ENCODE measurements at regions not wholly inside any gene's neighbourhood (a gene's known extent, or its start where the extent isn't known, plus 50 kb on each side); places are given as distances from the start of the nearest gene placed in this dataset.

- DNase-seq (ENCODE audit: low read depth) = no peak
Measured at GRCh38 chr5:173557123-173557903, 59.1 kb downstream of the BOD1 start.

DNA sequence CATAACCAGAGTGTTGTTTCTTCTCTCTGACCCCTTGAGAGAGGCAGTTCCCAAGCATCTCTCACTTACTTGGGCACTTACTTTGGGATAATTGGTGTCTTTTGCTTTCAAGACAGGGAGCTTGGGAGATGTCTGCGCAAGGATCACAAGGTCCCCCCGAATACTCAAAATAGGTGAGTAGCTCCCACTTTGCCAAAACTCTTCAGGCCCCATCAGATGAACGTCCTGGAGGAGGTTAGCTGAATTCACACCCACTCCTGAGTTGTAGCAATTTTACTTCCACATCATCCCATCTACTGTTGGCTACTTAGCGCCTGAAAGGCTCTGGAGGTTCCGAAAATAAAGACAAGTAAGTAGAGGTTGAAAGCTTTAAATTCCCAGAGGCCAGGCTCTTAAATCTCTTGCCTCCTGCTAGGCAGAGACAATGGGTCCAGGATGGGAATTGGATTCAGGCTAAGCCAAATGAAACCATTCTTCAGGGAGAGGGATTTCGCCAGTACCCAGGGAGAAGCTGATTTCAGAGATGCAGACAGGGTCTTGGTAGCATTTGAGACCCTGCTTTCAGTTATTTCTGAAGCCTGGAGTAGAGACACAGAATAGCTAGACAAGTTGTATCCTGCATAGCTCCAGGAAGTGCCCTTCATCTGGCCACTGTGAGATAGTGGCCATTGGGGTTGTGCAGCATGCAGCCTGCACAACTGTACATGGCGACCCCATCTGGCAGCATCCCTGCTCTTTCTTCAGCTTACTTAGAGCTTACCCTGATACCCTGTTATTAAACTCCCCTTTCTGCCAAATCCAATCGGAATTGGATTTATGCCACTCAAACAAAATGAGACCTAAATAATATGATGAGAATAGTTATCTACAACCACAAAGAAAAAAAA, 60.1 kb downstream of the BOD1 start:
- DNase-seq (ENCODE audit: low read depth) = no peak

- DNase-seq (ENCODE audit: low read depth) = no peak
Measured at GRCh38 chr5:173554989-173555705, 61.3 kb downstream of the BOD1 start.

DNA sequence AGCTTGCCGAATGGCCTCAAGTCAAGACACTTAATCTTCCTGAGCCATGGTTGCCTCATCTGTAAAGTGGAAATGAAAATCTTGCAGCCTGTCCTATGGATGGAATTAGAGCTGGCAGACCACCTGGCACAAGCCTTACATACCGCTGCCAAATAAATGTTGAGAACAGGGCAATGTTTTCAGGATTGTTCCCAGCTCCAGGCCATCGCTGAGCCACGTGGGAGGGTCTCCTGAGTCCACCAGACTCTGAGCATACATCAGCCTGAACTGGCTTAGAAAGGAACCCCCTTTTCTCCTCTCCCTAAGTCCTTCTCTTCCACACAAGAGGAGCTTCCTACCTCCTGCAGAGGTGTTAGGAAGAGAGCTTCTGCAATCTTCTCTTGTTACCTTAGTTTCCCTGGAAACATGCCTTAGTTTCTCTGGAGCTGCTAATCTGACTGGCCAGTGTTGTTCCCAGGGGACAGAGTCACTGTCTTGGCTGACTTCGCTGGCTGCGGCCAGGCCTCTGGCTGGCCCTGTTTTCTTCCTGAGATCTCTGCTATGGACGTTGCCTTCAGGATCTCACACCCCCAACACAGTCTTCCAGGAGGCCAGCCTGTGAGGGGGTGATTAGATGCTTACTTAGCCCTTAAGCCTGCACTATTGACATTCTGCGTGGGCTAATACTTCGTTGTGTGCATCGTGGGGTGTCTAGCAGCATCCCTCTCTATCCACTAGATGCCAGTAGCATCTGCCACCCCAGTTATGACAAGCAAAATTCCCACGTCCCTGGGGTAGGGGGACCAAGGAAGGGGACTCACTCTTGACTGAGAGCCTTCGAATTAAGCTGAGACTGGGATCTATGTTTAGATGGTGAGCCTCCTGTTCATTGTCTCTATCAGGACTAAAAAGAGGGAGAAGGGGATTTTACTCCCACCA, 62.2 kb downstream of the BOD1 start:
- DNase-seq (ENCODE audit: low read depth) = no peak

GRCh38 chr5:173550641-173551040, 65.8 kb downstream of the BOD1 start:
- DNase-seq (ENCODE audit: low read depth) = no peak

- DNase-seq (ENCODE audit: low read depth) = no peak
Measured at GRCh38 chr5:173549644-173550043, 66.8 kb downstream of the BOD1 start.

- peak; percentile 51 for DNase-seq (ENCODE audit: low read depth)
Measured at GRCh38 chr5:173547579-173547978, 68.9 kb downstream of the BOD1 start.

GRCh38 chr5:173542964-173543363, 73.5 kb downstream of the BOD1 start:
- no peak for DNase-seq (ENCODE audit: low read depth)

DNA sequence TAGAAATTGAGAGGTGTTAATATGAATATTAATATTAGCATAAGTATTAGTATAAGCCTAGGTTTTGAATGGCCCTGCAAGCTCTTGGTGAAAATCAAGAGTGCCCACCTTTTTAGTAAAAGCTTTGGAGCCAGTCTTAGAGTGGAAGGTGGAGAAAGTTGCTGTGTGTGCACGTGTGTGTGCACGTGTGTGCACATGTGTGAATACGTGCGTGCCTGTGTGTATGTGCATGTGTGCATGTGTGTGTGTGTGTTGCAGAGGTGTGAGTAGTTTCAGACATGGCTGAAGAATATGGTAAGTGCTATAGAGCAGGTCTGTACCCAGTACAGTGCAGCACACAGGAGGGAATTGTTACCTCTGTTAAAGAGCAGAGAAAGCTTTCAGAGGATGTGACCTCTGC, 74.3 kb downstream of the BOD1 start:
- DNase-seq (ENCODE audit: low read depth) = no peak

- DNase-seq (ENCODE audit: low read depth) = no peak
Measured at GRCh38 chr5:173538654-173539053, 77.8 kb downstream of the BOD1 start.

- no peak for DNase-seq (ENCODE audit: low read depth)
Measured at GRCh38 chr5:173538018-173538417, 78.4 kb downstream of the BOD1 start.

DNA sequence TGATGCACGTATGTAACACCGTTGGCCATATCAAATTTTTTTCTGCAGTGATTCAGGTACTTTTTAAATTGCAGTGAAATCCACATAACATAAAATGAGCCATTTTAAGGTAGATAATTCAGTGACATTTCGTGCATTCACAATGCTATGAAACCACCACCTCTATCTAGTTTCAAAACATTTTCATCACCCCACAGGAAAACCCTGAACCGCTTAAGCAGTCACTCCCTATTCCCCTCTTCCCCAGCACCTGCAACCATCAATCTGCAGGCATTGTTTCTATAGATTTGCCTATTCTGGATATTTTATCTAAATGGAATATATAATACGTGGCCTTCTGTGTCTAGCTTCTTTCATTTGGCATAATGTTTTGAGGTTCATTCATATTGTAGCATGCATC, 79.2 kb downstream of the BOD1 start:
- DNase-seq (ENCODE audit: low read depth) = no peak

GRCh38 chr5:173535976-173536639, 80.3 kb downstream of the BOD1 start:
- peak; percentile 50 for DNase-seq (ENCODE audit: low read depth)

GRCh38 chr5:173535166-173535975, 81.1 kb downstream of the BOD1 start:
- no peak for DNase-seq (ENCODE audit: low read depth)

DNA sequence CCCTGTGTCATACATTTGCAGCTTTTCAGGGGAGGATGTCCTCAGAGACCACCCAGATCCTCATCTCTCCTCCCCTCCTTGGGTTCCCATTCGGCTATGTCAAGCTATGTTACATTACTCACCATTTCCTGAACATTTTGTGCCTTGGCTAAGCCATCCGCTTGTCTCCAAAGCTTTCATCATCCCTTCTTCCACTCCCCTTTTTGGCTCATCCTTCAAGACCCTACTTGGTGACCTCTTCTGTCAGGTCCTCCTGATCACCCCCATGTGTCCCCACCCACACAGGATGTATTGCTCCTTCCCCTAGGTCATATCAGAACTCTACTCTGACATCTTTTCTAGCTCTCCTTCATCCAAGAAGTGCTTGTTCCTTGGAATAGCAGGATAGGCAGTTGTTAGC, 81.8 kb downstream of the BOD1 start:
- DNase-seq (ENCODE audit: low read depth) = no peak

DNA sequence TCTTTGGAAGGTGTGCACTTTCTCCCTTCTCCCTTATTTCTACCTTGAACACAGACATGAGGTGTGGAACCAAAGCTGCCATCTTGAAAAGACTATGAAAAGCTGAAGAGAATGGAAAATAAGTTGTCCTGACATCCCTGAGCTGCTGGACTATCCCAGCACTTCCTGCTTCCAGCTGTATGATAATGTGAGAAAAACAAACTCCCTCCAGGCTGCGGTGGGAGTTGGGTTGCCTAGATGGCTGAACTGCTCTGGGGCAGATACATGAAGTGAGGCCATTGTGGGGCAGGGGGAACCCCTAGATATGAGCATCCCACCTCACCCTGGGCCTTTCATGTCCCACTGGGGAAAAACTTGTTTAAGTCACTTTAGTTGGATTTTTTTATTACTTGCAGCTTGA, 82.4 kb downstream of the BOD1 start:
- no peak for DNase-seq (ENCODE audit: low read depth)

GRCh38 chr5:173532689-173533250, 83.7 kb downstream of the BOD1 start:
- no peak for DNase-seq (ENCODE audit: low read depth)

DNA sequence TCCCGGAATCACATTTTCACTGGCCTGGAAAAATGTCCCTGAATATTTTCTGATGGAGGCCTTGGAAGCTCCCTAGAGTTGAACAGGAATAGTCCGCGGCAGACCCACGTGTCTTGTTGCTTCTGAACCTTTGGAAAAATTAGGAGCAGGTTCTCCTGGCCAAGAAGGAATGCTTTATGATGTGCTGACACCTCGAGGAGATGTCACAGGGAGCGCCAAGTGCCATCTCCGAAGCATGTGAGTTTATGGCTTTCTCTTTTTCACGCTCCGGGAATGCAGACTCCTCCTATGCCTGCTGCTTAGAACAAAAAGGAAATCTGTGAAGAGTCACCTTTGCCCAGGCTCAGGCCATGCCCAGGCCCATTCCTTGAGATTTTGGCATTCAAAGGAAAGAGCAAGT, 84.6 kb downstream of the BOD1 start:
- DNase-seq (ENCODE audit: low read depth) = no peak

- peak; percentile 31 for DNase-seq (ENCODE audit: low read depth)
Measured at GRCh38 chr5:173530547-173530946, 85.9 kb downstream of the BOD1 start.

DNA sequence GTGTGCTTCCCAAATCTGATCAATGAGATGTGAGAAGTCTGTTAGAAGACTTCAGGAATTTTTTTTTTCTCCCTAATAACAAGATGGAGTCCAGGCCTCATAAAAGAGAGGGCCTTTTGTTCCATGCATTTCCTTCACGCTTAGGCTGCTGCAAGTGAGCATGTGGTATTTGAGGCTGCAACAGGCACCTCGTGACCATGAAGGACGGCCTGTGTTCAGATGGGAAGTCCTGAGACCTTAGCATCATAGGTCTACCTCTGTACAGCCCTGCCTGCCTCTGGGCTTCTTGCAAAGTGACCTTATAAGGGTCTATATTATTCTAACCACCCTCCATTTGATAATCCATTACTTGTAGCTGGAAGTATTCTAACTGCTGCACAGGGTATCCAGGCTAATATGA, 86.6 kb downstream of the BOD1 start:
- no peak for DNase-seq (ENCODE audit: low read depth)
